ENCODE measurements at regions not wholly inside any gene's neighbourhood (a gene's known extent, or its start where the extent isn't known, plus 50 kb on each side); places are given as distances from the start of the nearest gene placed in this dataset.
"Not testable (repeated sequence)": the region's sequence is repeated elsewhere in the genome, so short reads cannot be mapped to it uniquely, and the experiment has no call there.

DNA sequence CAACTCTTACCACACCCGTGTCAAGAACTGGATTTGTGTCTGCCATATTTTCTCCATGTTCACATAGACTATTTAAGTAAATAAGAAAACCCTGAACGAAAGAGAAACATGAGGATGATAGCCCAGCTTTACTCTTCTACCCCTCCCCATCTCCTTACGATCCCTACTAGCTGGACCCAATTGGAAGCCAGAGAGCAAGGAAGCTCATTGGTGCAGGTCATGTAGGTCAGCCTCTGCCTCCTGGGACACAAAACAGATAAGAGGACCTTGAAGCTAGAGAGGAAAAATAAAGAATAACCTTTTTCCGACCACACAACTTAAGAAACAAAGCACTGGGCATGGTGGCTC, 124.6 kb upstream of the ATF7IP start:
- TF ChIP-seq, protein P1, sequence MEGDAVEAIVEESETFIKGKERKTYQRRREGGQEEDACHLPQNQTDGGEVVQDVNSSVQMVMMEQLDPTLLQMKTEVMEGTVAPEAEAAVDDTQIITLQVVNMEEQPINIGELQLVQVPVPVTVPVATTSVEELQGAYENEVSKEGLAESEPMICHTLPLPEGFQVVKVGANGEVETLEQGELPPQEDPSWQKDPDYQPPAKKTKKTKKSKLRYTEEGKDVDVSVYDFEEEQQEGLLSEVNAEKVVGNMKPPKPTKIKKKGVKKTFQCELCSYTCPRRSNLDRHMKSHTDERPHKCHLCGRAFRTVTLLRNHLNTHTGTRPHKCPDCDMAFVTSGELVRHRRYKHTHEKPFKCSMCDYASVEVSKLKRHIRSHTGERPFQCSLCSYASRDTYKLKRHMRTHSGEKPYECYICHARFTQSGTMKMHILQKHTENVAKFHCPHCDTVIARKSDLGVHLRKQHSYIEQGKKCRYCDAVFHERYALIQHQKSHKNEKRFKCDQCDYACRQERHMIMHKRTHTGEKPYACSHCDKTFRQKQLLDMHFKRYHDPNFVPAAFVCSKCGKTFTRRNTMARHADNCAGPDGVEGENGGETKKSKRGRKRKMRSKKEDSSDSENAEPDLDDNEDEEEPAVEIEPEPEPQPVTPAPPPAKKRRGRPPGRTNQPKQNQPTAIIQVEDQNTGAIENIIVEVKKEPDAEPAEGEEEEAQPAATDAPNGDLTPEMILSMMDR (IDR thresholded peaks at IDR 0.05) = no peak
- Histone ChIP-seq H3K27ac (no peak overlapping the region), H3K4me3 (no peak overlapping the region)
- no peak for DNase-seq (ENCODE audit: low spot score)

DNA sequence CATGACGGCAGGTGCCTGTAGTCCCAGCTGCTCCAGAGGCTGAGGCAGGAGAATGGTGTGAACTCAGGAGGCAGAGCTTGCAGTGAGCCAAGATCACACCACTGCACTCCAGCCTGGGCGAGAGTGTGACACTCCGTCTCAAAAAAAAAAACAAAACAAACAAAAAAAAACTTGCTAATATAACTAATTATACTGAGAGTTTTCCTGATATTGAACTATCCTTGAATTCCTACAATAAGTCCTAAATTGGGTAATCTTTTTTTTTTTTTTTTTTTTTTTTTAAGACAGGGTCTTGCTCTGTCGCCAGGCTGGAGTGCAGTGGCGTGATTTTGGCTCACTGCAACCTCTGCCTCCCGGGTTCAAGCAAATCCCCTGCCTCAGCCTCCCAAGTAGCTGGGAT, 122.7 kb upstream of the ATF7IP start:
- not testable (repeated sequence) for H3K4me3 ChIP-seq; DNase-seq (ENCODE audit: low spot score); H3K27ac ChIP-seq

DNA sequence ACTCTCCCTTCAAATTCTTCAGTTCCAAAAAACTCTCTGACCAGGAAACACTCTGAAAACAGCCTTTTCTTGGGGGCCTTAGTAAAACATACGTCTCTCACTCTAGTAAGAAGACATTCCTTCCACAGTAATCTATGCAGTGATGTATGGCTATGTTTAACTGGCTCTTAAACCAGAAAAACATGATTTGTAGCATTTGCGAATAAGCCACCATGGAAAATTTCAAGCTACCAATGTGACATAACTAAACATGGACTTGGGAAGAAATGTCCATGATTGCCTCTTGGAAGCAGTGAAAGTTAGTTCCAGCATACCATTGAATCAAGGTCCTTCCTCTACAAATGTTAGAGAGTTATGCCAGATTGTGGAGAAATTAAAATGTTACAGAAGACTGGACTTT, 121.5 kb upstream of the ATF7IP start:
- no peak for DNase-seq (ENCODE audit: low spot score)
- H3K4me3 ChIP-seq = no peak overlapping the region
- H3K27ac ChIP-seq = no peak overlapping the region
- TF ChIP-seq, protein P1 (IDR thresholded peaks at IDR 0.05) = no peak

DNA sequence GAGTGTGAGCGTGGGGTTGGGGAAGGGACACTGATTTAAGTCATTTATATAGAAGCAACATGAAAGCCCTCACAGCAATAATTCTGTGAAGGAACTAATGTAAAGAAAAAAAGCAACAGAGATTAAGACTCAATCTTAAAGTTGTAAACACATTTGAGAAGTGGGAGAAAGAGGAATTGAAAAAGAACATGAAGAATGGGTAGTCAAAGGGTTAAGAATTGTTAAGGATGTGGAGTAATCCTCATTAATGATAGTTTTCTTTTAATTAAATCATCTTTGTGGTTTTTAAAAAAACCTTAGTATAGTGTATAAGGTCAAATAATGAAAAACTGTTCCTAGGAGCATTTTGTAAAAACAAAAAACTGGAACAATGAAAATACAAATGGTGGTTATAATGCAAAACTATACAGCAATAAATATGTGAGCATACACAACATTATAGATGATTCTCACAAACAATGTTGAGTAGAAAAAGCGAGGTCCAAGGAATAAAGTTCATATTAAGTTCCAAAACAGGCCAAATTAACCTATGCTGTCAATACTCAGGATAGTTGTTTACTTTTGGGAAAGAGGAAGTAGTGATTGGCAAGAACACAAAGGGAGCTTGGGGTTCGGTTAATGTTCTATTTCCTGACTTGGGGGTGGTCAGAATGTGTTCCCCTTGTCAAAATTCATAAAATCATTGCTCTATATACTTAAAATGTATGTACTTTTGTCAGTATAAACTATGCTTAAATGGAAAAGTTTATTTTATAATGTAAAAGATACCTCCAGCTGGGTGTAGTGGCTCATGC, 120.4 kb upstream of the ATF7IP start:
- DNase-seq (ENCODE audit: low spot score) = no peak
- H3K4me3 ChIP-seq = no peak overlapping the region
- H3K27ac ChIP-seq = no peak overlapping the region
- TF ChIP-seq, protein P1 (IDR thresholded peaks at IDR 0.05) = no peak

DNA sequence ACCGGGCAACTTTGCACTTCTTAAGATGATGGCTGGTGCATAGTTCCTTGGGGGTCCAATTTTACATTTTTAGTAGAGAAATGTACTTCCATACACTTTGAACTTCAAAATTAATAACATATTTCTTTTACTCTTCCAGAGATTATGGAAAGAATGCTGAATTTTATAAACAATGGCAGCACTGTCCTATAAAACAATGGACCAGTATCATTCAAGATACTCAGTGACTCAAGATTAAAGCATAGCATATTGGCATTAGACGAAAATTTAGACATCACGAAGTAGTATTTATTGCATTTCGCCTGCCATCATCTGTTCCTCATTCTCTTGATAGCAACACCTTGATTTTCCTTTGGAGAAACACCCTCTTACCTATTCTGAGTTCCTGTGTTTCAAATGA, 118.3 kb upstream of the ATF7IP start:
- TF ChIP-seq, protein P1 (IDR thresholded peaks at IDR 0.05) = no peak
- no peak for DNase-seq (ENCODE audit: low spot score)
- no peak overlapping the region for H3K4me3 ChIP-seq
- no peak overlapping the region for H3K27ac ChIP-seq

DNA sequence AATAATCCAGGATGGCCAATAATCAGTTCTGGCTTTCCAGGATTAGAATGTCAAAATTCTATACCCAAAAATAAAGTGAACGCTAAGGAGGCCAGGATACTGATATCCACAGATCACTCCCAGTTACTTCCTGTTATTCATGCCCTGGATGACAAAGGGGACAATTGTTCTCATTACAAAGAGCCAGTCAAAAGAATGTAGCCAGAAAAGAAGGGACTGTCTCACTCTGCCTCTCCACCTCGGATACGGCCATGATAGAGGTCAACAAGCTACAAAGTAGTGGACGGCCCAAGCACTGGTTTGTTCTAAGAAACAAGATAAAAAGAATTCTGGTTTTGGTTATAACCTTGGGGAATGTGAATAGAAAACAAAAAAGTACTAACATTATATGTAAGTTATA, 116.1 kb upstream of the ATF7IP start:
- no peak for DNase-seq (ENCODE audit: low spot score)
- no peak overlapping the region for H3K27ac ChIP-seq
- no peak overlapping the region for H3K4me3 ChIP-seq
- TF ChIP-seq, protein P1 (IDR thresholded peaks at IDR 0.05) = no peak

DNA sequence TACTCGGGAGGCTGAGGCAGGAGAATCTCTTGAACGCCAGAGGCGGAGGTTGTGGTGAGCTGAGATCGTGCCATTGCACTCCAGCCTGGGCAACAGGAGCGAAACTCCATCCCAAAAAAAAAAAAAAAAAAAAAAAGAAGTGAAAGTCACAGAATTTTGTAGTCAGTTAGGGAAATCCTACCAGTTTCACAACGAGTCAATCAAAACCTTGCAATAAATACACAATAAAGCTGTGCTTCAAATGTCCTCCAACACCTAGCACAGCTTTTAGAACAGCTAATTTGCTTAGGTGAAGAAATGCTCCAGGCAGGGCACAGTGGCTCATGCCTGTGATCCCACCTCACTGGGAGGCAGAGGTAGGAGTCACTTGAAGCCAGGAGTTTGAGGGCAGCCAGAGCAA, 112.8 kb upstream of the ATF7IP start:
- no peak overlapping the region for H3K4me3 ChIP-seq
- no peak overlapping the region for H3K27ac ChIP-seq
- TF ChIP-seq, protein P1 (IDR thresholded peaks at IDR 0.05) = no peak
- DNase-seq (ENCODE audit: low spot score) = no peak

All from coronary artery (tissue), 2 donors.